ENCODE measurements at regions not wholly inside any gene's neighbourhood (a gene's known extent, or its start where the extent isn't known, plus 50 kb on each side); places are given as distances from the start of the nearest gene placed in this dataset.

DNA sequence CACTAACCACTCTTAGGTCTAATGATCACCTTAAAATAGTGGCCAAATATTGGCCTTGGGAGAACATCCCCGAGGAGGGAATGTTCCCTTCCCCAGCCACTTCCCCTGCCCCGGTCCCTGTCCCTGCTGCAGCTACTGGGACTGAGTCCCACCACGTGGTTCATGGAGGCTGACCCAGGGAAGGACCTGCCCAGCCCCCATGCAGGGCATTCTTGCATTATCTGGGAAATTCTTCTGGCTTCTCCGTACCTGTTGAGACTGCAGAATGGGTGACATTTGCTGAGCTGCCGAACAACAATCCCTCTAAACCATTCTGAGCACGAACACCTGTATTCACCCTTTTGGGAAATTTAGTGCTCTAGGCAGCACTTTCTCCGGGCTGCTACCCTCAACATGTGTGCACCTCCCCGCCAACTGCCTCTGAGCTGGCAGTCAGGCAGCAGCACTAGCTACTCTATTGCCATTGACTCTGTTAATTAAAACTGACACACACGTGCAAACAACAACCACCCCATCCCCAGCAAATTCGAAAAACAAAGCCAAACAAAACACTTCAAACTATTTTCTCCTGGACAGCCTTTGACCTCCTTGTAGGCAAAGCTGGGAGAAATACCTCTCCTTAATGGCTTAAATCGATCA lies 567.4 kb upstream of the MKI67 start:
- no peak for DNase-seq

DNA sequence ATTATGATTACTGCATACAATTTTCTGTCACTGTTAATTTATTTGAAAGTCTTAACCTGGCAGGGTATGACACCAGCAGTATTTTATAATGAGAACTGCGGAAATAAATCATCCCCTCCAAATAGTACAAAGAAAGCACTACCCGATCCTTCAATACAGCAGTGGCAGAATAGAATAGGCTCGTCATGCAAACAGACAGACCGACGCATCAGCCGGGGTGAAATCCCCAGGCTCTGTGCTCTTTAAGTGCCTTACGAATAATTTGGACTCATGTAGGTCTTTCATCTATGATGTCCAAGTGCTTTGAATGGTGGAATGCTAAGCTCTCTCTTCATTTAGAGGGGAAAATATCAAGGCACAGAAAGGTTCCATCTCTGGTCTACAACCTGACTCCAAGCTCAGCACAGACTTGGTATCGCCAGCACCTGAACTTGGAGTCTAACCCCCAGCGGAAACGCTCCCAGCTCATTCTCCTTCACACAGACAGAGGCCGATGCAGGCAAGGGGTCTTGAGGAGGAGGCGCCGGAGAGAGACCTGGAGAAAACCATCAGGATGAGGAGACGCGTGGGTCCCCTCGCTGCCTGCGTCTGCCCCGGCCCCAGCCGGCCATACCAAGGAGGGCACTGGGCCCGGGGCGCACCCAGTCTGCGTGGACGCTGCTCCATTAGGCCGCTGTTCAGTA lies 568.1 kb upstream of the MKI67 start:
- DNase-seq, result no peak

DNA sequence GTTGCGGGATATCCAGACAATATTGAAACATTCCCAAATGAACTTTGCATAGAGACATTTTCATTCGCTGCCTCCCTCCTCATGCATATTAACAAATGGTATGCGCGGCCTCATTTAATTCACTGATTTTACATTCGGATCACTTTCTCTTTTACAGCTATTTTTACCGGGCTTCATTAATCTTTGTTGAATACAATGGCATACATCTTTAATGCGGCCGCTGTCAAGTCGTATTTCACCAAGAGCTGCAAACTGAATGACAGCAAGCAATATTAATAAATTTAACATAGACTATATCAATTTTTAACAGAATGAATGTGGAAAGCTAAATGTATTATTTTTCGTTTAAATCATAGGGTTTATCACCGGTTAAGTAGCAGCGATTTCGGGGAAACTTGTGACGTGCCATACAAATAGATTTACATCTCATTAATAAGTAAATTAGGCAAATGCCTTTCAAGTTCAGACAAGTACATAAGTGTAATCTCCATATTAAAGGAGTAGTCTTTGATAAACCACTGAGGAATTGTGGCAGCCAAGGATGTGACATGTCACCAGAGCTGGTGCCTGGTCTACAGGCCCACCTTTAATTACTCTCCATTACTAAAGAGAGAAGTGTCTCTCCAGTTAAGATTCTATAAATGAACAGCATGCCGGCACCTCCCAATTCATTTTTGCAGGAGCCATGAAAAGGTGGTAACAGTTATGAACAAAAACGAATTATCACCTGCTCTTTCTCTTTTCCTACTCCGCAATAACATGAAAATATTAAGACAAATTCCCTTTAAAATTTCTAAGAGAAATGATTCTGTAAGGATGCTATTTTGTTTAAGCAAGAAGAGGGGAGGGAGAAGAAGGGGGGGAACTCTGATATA lies 568.9 kb upstream of the MKI67 start:
- no peak for DNase-seq

DNA sequence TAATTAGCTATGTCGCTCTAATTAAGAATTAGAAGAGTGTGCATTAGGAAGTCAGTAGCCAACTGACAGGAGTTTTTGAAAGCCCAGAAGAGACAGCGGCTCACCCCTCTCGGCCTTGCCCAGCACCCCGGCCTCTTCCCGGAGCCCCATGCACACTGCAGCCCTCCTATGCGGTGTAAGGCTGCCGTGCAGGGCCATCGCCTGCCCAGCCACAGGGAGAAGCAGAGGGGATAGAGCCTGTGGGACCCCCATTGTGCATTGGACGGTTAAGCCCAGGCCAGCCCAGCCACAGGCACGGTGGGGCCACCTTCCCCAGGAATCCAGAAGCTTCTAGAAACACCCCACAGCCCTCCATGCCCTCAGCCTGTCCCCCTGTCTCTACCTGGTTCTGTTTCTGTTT lies 569.7 kb upstream of the MKI67 start:
- DNase-seq, result no peak

DNA sequence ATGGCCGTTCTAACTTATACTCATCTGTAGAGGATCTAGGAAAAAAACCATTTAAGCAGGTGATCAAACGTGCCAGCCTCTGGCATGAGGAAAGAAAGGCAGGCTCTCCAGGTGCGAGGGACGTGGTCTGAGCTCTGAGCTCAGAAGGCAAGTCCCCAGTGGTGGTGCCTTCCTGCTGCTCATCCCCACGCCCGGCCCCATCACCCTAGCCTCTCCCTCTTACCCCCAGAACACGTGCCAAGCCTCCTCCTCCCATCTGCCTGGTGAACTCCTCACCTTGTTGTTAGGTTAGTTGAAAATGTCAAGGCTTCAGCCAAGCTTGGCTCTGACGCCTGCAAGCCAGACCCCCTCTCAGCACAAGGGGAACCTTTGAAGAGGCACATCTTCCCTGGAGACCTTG lies 571.2 kb upstream of the MKI67 start:
- DNase-seq, result no peak

DNA sequence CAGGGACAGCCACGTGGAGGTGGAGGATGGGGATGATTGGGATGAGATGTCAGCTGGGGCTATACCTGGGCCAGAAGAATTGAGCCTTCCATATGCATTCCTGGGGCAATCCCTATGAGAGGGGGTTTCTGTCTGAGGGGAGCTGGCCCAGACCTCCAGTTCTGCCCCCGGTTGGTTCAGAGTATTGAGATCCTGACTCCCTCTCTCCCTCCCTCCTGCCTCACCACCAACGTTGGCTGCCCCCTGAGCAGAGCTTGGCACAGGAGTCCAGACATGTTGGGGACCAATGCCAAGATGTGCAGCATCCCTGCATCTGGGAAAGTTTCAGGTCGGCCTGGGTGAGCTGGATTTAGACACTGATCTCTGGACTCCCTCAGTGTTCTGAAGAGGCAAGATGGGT lies 575.2 kb upstream of the MKI67 start:
- no peak for DNase-seq

DNA sequence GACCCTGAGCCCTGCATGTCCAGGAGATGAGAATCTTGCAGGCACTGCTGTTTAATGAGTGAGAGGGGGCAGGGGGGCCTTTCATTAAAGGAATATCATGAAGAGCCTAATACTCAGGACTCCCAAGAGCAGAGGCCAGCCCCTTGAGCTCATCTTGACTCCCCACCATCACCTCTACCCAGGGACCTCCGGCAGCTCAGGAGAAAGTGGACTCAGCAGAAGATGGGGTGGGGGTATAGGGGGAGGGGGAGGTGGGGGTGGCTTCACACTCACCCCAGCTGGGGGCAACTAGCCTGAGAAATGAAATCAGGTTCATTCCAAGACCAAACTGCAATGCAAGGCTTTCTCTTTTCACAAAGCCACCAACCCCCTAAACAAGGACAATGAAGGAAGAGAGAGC lies 575.6 kb upstream of the MKI67 start:
- DNase-seq, result no peak

DNA sequence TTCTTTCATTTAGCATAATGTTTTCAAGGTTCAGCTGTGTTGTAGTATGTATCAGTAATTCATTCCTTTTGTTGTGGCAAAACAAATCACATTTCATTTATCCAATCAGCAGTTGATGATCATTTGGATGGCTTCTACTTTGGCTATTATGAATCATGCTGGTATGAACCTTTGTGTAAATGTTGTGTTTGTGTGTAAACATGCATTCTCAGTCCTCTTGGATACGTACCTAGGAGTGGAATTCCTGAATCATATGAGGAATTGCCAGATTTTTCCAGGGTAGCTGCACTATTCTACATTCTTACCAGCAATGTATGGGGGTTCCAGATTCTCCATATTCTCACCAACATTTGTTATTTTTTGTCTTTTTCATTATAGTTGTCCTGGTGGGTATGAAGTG lies 578.5 kb upstream of the MKI67 start:
- no peak for DNase-seq

DNA sequence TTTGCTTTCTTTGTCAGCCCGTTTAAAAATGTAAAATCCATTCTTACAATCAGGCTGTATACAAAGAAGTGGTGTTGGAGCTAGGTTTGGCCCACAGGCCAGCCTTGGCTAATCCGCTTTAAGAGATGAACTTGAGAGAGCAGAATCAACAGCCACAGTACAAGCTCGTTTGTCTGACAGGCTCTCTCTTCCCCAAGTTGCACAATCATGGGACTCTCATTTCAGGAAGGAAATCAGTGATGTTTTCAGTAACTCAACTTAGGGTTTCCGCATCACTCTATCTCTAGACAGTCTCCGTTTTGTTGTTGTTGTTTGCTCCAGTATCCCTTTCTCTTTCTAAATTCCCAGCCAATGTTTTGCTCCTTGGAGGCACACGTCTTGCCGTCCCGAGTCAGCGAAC lies 582.0 kb upstream of the MKI67 start:
- DNase-seq, result no peak

DNA sequence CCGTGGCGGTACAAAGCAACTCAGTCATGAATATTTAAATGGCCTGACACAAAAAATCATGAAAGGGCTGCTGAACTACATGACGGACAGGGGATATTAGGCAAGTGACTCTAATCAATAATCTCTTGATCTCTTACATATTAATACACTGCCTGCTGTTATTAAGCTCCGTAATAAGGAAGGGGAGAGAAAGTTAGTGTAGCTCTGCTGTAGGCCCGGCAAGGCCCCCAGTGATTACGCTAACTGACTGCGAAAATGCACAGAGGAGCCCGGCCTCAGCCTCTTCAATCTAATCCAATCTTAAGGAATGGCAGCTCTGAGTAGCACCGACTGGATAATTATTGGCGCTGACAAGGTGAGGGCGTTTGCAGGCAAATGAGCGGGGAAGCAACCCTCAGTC lies 583.5 kb upstream of the MKI67 start:
- no peak for DNase-seq

DNA sequence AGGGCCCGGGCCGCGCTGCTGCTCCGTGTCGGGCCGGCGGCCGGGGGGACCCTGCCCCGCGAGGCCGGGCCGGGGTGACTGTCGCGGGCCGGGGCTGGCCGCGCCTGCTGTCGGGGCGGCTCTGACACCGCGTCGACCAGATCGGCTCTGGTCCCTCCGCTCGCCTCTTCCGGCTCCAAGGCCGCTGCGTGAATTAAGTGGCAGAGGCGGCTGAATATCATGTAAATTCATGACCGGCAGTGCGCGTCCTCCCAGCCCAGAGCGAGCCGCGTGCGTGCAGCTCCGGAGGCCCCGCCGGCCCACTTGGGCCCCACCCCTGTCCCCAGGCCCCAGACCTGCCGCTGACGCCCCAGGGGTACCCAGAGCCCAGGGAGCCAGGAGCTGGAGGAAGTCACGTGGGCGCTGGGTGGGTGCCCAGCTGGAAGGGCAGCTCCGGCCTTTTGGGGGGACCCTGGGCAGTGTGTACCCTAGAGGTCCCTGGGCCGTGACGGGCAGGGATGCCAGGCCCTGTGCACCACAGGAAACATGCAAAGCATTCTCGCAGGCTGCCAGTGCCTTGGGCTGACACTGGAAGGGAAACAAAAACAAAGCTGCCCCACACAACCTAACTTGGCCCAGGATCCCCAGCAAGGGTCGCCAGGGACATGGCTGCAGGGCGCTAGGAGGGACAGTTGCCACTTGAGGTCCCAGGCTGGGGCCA lies 584.0 kb upstream of the MKI67 start:
- DNase-seq, result no peak

DNA sequence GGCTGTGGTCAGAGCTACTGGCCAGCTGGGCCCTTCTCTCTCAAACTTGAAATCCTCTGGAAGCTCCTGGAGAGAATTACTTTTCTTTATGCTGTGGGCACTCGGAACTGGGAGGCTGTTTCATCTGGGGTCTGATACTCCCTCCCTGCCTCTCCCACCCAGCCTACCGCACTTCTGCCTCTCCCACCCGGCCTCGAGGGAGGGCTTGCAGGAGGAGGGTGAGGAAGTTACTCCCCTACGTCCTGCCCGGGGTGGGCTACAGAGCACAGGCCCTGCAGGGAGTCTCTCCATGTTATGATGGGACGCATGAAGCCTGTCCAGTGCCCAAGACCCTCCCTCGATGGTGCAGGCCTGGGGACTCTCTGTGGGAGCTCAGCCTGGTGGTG lies 584.6 kb upstream of the MKI67 start:
- DNase-seq, result no peak

DNA sequence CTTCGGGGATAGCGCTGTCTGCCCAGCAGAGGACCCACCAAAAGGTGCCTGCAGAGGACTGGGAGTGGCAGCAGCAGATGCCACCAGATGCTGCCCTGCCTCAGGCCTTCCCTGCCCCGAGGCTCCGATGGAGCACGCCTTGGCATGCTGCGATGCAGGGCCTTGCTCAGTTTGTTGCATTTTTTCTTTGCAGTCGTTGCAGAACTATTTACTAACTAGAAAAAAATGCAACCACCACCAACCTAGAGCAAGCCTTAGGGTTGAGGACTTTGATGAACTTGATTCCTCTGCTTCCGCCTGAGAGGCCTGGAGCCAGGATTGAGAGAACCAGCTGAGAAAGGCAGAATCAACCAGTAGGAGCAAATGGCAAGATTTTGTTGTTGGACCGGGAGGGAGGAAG lies 585.6 kb upstream of the MKI67 start:
- no peak for DNase-seq

DNA sequence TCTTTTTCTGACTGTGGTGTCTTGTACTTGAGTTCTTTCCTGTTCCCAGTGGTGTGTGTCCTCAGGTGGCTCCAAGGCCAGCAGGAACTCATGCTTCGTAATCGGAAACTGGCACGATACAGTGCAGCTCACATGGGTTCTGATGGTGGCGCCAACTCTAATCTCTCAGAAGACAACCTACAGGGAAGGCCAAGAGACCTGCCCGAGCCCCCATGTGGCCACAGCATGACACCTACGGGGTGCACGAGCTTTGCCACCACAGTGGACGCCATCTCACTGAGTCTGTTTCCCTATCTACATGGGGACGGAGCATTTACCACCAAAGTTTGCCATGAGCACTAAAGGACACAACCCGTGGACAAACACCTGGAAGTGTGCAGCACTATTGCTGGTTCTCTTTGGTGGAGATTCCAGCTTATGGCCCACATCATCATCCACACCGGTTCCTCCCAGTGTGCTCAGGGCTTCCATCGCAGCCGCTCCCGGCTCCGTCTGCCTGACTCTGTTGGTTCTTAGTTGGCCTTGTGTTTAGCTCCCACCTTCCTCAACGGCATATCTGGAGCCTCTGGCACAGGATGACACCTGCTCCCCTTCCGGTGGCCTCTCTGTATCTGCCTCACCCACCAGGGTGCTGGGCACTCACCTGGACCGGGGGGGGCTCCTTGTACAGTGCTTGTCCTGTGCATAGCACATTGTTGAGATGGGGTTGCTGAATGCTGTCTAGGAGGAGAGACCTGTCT lies 586.6 kb upstream of the MKI67 start:
- DNase-seq, result no peak

DNA sequence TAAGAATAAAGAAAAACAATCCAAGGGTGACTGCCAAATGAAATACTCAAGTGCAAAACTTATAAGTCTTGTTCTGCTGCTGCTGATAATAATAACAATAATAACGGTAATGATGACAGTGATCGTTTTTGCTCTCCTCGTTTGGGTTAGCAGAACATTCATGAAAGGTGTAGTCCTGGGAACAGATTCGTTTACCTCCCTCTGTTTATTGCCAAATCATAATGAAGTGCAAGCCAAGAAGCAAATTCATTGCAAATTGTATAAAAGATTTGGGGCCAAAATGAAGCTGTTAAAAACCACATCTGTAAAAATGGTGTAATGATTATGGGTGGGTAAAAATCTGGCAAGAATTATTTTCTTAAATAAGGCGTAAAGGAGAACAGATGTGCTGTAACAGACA lies 587.2 kb upstream of the MKI67 start:
- no peak for DNase-seq

DNA sequence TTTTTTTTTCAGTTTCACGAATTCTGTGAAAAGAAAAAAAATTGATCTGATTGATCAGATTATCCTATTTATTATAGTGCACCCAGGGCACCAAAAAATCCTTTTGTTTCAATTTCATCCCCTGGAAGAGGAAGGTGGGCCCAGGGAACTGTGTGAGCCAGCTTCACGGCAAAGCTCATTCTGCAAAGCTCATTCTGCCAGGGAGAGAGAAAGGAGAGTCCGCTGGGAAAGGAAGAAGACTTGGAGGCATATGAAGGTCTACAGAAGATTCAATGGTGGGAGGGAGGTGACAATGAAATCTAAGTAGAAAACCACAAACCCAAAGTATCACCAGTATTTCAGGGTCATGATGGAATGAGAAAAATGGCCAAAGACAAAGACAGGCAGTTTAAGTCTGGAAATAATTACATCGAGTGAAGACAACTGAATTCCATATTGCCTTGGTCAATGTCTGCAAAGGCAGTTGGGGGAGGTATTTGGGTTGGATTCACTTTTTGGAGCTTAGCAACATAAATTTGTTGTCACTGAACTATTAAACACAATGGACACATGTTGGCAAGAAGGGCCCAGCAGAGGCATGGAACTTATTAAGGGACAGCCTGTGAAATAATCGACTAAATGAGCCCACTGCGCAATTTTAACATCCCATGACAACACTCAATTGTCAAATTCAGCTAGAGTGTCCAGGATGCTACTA lies 587.8 kb upstream of the MKI67 start:
- DNase-seq, result no peak

DNA sequence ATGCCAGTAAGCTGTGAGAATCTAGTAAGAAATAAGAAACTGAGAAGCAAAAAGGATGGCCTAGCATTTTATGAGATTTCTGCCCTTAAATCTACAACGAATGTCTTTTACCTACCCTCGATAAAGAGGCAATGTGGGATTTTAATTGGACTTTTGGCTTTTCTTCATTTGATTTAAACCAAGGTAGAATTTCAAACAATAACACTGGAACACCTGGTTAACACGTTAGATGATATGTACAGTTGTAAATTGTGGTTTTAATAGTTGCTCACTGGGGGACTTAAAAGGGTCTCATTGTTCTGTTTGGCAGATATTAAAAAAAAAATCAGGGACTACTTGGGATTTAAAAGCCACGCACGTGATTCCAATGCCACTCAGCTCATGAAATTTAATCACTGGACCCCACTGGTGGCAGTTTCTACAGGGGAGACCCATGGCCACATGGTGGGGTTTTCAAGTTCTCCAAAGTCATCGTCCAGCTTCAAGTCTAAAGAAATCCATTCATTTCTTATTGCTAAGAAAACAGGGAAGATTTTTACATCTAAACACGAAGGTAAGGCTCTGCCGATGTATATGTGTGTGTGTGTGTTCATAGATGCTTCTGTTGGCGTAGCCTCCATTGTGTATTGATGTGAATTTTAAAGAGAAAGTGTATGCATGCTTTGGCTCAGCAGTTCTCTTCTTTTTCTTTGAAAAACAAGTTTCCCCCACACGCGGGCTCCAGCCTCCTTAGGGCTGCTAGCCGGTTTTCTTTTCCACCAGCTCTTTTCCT lies 588.6 kb upstream of the MKI67 start:
- no peak for DNase-seq

DNA sequence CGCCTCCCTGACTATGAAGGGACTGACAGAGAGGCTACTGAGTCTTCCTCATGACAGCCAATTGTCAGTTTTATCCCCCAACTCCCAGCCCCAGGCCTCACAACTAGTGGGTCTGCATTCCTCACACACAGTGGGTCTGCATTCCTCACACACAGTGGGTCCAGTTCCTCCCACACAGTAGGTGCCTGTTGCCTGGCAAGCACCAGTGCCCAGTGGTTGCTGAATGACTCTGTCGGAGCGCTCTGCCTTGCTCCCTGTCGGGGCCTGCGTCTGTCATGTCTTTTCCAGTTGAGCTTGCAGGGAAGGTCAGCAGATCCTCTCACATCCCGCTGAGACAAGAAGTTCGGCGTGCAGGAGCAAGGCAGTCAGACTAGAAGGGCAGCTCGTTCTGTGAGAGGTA lies 590.0 kb upstream of the MKI67 start:
- DNase-seq, result no peak

DNA sequence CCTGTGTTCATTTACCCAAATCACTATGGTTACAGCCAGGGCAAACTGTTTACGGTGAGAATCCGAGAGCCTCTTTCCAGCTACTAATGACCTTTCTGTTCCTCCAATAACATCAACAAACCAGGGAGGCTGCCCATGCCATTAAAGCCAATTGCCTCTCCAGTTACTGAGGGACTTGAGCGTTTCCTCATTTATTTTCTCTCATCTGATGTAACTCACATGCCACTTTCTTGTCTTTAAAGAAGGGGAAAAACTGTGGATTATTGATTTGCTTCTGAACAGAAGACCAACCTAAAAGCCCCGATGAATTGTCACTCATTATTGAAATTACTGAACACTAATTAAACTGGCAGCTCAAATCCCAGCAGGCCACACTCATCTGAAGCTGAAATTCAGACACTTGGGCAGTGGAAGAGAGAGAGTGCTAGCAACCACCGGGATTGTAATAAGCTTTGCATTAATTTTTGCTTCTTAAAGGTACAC lies 595.8 kb upstream of the MKI67 start:
- DNase-seq, result no peak

DNA sequence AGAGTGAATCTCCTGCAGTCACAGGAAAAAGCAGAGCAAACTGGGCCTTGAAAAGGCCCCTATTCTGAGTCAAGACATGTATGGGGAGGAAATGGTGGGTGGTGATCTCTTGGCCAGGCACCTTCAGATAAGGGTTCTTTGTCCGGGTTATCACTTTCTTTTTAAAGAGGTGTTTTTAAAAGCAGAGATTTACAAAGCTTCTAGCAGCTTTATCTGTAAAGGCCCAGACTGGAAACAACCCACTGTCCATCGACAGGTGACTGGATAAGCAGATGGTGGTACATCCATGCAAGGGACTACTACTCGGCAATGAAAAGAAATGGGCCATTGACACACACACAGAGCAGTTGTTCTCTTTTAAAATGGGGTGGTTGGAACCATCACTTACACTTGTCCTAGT lies 596.7 kb upstream of the MKI67 start:
- DNase-seq, result no peak

DNA sequence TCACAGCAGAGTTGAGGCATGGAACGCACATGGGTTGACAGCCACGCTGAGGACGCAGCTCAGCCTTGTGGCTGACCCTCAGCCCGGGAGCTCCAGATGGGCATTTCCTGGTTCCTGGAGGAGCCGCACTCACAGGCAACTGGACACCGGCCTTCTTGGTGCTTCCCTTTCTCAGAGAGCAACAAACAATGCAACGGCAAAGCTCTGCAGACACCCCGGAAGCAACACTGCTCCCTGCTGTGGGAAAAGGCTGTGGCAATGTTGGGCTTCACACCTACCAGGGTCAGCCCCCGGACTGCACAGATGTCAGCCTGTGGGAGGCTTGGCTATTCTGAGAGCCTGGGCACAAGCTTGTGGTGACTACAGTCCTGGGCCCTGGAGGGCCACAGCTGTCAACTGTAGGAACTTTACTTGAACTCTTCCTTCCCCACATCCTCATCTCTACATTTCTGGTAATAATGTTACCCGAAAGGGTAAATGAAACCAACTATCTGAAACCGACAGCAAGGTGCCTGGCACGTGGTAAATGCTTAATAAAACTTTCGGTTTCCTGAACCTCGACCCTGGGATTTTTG lies 597.5 kb upstream of the MKI67 start:
- DNase-seq, result no peak

Data from activated CD4-positive, alpha-beta T cell treated with anti-CD3 and anti-CD28 coated beads for 4 hours (primary cell).